ENCODE measurements at regions not wholly inside any gene's neighbourhood (a gene's known extent, or its start where the extent isn't known, plus 50 kb on each side); places are given as distances from the start of the nearest gene placed in this dataset.
"Not testable (repeated sequence)": the region's sequence is repeated elsewhere in the genome, so short reads cannot be mapped to it uniquely, and the experiment has no call there.

- DNase-seq (ENCODE audit: low read depth in 2 of 2) = no peak
Measured at GRCh38 chr9:73995836-73996235, 501.3 kb upstream of the RORB start.

DNA sequence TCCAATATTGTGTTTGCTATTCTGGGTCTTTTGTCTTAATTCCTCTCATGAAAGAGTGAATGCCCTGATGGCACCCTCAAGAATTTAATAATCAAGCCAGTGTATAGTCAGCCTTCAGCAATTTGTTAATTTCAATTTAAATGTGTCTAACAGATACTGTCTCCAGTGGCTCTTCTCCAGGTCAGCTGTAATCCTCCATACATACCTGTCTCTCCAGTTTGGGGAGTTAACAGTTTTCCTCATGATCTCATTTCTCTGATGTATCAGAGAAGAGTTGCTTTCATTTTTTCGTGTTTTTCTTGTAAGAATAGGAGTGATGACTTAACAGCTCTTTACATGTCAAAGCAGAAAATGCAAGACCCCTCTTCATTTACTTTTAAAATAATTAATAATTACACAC is 500.3 kb upstream of the RORB start:
- DNase-seq (ENCODE audit: low read depth in 2 of 2) = no peak

- DNase-seq (ENCODE audit: low read depth in 2 of 2) = no peak
Measured at GRCh38 chr9:74001382-74001781, 495.8 kb upstream of the RORB start.

- no peak for DNase-seq (ENCODE audit: low read depth in 2 of 2)
Measured at GRCh38 chr9:74006935-74007334, 490.2 kb upstream of the RORB start.

GRCh38 chr9:74007833-74008232 is 489.3 kb upstream of the RORB start:
- DNase-seq (ENCODE audit: low read depth in 2 of 2) = no peak

DNA sequence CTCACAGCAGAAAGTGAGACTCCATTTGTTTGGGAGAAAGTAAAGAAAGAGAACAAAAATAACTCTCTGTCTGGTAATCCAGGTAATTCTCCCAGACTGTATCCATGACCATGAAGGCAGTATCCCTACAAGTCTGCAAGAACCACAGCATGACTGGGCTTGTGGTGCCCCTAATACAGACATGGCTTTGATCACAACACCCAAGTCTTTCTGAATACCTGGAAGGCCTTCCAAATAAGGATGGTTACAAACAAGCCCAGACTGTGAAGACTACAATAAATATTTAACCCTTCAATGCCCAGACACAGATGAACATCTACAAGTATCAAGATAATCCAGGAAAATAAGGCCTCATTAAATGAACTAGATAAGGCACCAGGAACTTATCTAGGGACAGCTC is 481.1 kb upstream of the RORB start:
- DNase-seq (ENCODE audit: low read depth in 2 of 2) = no peak

GRCh38 chr9:74025402-74025925 is 471.7 kb upstream of the RORB start:
- DNase-seq (ENCODE audit: low read depth in 2 of 2) = no peak

GRCh38 chr9:74032421-74032820 is 464.7 kb upstream of the RORB start:
- DNase-seq (ENCODE audit: low read depth in 2 of 2) = no peak

DNA sequence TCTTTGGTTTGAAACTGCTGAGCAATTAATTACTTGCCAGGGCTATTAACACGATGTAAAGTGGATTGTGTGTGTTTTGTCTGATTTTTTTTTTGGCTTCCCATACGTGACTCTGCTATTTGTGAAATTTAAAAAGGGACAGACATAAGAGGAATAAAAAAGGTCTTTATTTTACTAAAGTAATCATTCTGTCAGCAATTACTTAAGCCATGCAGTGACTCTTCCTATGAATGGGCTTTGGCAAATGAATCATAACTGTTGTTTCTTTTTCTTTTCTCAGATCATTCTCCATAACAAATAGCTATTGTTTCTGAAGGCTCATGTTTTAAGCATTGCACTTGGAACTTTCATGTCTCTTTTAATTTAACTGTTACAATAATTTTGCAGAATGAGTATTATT is 461.3 kb upstream of the RORB start:
- no peak for DNase-seq (ENCODE audit: low read depth in 2 of 2)

DNA sequence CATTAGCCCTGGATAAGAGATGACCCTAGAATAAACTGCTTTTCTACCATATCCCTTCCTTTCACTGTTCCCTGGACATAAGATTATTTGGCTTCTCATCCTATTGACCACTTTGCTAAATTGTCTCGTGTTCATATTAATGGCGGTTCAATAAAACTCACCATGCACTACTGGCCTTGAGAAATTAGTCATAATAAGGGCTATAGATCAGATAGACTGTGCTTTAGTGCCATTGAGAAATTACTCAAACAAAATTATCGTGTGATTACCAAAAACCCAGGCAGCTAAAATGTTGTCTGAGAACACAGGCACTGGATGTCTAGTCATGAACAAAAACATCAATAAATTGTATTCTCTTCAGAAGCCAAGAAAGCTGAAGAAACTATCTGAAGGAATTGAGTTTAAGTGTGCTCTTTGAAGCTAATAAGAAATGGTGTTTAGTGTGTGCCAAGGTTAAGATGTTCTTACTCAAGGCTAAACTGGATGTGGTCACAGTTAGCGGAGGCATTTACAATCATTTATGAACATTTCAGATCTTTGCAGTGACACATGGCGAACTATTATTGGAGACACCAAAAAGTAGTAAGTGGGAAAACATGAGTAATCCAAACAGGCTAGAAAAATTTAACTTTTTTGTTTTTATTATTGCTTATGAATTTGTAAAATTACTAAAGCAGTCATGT is 460.4 kb upstream of the RORB start:
- no peak for DNase-seq (ENCODE audit: low read depth in 2 of 2)

GRCh38 chr9:74037274-74037673 is 459.9 kb upstream of the RORB start:
- DNase-seq (ENCODE audit: low read depth in 2 of 2) = no peak

DNA sequence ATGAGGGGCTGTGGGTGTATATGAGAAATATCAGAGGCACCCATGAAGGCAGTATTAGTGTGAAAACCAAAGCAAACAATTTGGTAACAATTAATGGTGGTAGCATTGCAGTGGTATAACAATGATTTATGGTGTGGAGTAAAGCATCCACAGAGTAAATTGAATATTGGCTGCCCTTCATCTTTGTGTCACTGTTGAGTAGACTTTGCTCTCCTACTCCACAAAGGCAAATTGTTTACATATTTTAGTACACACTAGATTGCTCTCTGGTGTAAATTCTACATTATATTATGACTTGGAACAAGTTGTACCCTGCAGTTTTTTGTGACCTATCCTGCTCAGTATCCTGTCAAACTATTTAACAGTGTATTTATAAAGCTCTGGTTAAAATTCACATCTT is 455.5 kb upstream of the RORB start:
- DNase-seq (ENCODE audit: low read depth in 2 of 2) = no peak

GRCh38 chr9:74044844-74045243 is 452.3 kb upstream of the RORB start:
- no peak for DNase-seq (ENCODE audit: low read depth in 2 of 2)

DNA sequence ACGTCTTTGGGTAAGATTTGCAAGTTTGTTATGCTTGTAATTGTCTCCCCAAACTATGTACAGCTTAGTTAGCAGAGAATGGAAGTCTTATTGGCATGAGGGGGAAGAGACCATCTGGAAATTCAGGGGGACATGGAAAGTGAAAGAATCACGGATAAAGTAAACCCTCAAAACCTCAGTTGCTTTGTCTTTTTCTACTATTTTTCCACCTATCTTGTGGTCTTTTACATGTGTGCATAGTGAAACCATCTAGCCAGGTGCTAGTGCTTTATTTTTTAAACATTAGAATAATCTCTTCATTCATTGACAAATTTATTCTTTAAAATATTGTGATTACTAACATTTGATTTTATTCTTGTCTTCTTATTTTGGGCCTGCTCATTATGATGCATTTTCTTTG is 441.1 kb upstream of the RORB start:
- DNase-seq (ENCODE audit: low read depth in 2 of 2) = no peak

DNA sequence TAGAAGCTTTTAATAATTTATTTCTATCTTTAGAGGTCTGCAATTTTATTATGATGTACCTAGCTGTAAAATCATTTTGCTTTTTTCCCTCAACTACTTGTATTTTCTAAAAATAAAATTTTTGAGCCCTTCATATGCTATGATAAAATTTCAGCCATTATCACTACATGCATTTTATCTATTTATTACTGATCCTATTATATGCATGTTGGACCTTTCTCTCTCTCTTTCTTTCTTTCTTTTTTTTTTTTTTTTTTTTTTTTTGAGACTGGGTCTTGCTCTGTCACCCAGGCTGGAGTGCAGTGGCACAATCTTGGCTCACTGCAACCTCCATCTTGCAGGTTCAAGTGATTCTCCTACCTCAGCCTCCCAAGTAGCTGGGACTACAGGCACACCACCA is 440.1 kb upstream of the RORB start:
- not testable (repeated sequence) for DNase-seq (ENCODE audit: low read depth in 2 of 2)

GRCh38 chr9:74064702-74065101 is 432.4 kb upstream of the RORB start:
- DNase-seq (ENCODE audit: low read depth in 2 of 2) = no peak

DNA sequence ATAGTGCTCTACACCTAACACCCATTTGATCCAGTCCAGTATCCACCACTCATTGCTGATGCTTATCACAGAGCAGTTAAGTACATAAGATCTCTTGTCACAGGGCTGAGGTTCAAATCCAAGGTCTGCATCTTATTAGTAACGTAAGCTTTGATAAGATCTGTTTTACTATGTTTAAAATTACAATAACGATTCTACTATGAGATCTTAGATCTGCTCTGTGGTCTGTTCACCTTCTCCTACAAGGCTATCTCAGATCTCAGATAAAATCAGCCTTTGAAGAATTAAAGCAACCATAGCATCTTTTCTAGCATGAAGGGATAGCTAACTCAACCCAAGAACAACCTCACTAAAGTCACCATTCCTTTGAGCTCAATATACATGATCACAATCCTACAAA is 431.0 kb upstream of the RORB start:
- DNase-seq (ENCODE audit: low read depth in 2 of 2) = no peak

GRCh38 chr9:74066605-74067004 is 430.5 kb upstream of the RORB start:
- DNase-seq (ENCODE audit: low read depth in 2 of 2) = no peak

DNA sequence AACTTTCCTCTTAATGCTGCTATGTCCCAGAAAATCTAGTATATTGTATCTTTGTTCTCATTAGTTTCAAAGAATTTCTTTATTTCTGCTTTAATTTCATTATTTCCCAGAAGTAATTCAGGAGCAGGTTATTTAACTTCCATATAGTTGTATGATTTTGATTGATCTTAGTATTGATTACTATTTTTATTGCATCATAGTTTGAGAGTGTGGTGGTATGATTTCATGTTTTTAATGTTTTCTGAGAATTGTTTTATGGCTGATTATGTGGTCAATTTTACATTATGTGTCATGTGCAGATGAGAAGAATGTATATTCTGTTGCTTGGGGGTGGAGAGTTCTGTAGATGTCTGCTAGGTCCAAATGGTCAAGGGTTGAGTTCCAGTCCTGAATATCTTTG is 425.6 kb upstream of the RORB start:
- DNase-seq (ENCODE audit: low read depth in 2 of 2) = no peak

DNA sequence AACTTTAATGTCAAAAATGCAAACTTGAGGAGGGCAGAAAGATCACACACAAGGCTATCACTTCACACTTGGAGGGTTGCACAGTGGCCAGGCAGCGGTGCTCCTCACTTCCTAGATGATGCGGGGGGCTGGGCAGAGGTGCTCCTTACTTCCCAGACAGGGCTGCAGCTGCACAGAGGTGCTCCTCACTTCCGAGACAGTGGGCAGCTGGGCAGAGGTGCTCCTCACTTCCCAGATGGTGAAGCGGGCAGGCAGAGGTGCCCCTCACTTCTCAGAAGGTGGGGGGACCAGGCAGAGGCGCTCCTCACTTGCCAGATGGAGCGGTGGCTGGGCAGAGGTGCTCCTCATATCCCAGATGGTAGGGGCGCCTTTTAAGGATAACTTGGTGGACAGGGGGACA is 423.2 kb upstream of the RORB start:
- DNase-seq (ENCODE audit: low read depth in 2 of 2) = no peak

DNA sequence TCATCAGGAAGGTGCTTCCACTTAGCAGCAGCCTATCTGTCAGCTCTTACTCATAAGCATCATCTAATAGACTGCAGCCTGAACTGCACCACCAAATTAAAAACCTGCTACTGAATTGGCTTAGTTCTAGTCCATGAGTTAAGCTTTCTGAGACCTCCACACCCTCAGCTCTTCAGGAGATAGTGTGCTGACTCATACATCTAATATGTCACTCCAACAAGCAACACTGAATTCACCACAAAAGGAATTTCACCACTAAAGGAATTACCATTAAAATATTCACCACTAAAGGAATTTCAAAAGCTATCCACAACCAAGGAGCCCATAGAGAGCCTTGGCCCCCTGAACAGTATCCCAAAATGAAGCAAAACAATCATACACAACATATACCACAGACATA is 418.5 kb upstream of the RORB start:
- no peak for DNase-seq (ENCODE audit: low read depth in 2 of 2)

- not testable (repeated sequence) for DNase-seq (ENCODE audit: low read depth in 2 of 2)
Measured at GRCh38 chr9:74080652-74081051, 416.5 kb upstream of the RORB start.

GRCh38 chr9:74083681-74084433 is 413.3 kb upstream of the RORB start:
- no peak for DNase-seq (ENCODE audit: low read depth in 2 of 2)
